Loucy (cell line): ENCODE measurements at regions not wholly inside any gene's neighbourhood (a gene's known extent, or its start where the extent isn't known, plus 50 kb on each side); places are given as distances from the start of the nearest gene placed in this dataset.

Experiments
- H2AFZ ChIP-seq: fragments of 200-600 bp; sonication (generic); 2 replicates; pipeline ENCODE4 v1.6.0; 2016; ENCODE audit warnings: antibody characterized with exemption, mild to moderate bottlenecking, low read length, moderate library complexity
- H3F3A ChIP-seq: fragments of 200-600 bp; 2 replicates; pipeline ENCODE4 v1.6.0; 2016; ENCODE audit warnings: antibody characterized with exemption, low read depth, mild to moderate bottlenecking
- H3K27me3 ChIP-seq: fragments of 200-600 bp; sonication (generic); 2 replicates; pipeline ENCODE4 v1.6.1; 2014; ENCODE audit warnings: low read length, mild to moderate bottlenecking; ENCODE audit not compliant: insufficient read depth, poor library complexity, severe bottlenecking
- H3K36me3 ChIP-seq: fragments of 200-600 bp; sonication (generic); 2 replicates; pipeline ENCODE4 v1.6.1; 2016; ENCODE audit warnings: low read length; ENCODE audit not compliant: insufficient read depth
- H3K4me1 ChIP-seq: fragments of 200-600 bp; sonication (generic); 2 replicates; pipeline ENCODE4 v1.5.1; 2014; ENCODE audit warnings: low read length, mild to moderate bottlenecking; ENCODE audit not compliant: insufficient read depth, poor library complexity, severe bottlenecking
- H3K4me2 ChIP-seq: fragments of 200-600 bp; sonication (generic); 2 replicates; pipeline ENCODE4 v1.6.0; 2014; ENCODE audit warnings: antibody characterized with exemption, low read length, low read depth, mild to moderate bottlenecking; ENCODE audit not compliant: poor library complexity, severe bottlenecking
- H3K4me3 ChIP-seq: fragments of 200-600 bp; sonication (generic); 2 replicates; pipeline ENCODE4 v1.5.1; 2014; ENCODE audit warnings: low read length, mild to moderate bottlenecking, mixed read lengths; ENCODE audit not compliant: poor library complexity, severe bottlenecking
- H3K79me2 ChIP-seq: fragments of 200-600 bp; sonication (generic); 2 replicates; pipeline ENCODE4 v1.6.1; 2014; ENCODE audit warnings: low read length; ENCODE audit not compliant: insufficient read depth
- H3K9ac ChIP-seq: fragments of 200-600 bp; sonication (generic); 2 replicates; pipeline ENCODE4 v1.6.0; 2014; ENCODE audit warnings: mild to moderate bottlenecking, low read depth, low read length, moderate library complexity; ENCODE audit not compliant: poor library complexity, severe bottlenecking
- H3K9me2 ChIP-seq: fragments of 200-600 bp; sonication (generic); replicated peaks from 2 replicates; pipeline ENCODE4 v1.6.1; 2016; ENCODE audit warnings: low read depth, low read length, mixed read lengths
- H3K9me3 ChIP-seq: fragments of 200-600 bp; sonication (generic); 2 replicates; pipeline ENCODE4 v1.6.1; 2014; ENCODE audit warnings: mild to moderate bottlenecking, antibody characterized with exemption, low read length, low read depth; ENCODE audit not compliant: insufficient read depth
- H4K20me1 ChIP-seq: fragments of 200-600 bp; sonication (generic); 2 replicates; pipeline ENCODE4 v1.6.0; 2014; ENCODE audit warnings: antibody characterized with exemption, low read length, mild to moderate bottlenecking; ENCODE audit not compliant: insufficient read depth, poor library complexity, severe bottlenecking
- EZH2phosphoT487 ChIP-seq: fragments of 200-600 bp; IDR thresholded peaks from 2 replicates; pipeline ENCODE4 v1.6.1; 2018; ENCODE audit warnings: antibody characterized with exemption, mild to moderate bottlenecking, moderate library complexity, borderline replicate concordance
- TF ChIP-seq, protein P1 (sequence below): fragments of 200-600 bp; sonication (generic); conservative IDR thresholded peaks from 2 replicates; pipeline ENCODE4 v1.5.1; 2014; ENCODE audit warnings: mild to moderate bottlenecking, antibody characterized with exemption, low read length

- Histone ChIP-seq H3K9ac (no peak overlapping the region), H3K4me3 (no peak overlapping the region), H3K36me3 (no peaks in the 10 kb centered on the region), H4K20me1 (no peaks in the 10 kb centered on the region), H3K27me3 (no peaks in the 10 kb centered on the region), H3K9me3 (no peaks in the 10 kb centered on the region), H3K4me2 (no peak overlapping the region), H3F3A (no peaks in the 10 kb centered on the region), H3K79me2 (no peaks in the 10 kb centered on the region), H3K4me1 (no peaks in the 10 kb centered on the region), H2AFZ (no peak overlapping the region), H3K9me2 (no peaks in the 10 kb centered on the region)
- TF ChIP-seq, protein P1, sequence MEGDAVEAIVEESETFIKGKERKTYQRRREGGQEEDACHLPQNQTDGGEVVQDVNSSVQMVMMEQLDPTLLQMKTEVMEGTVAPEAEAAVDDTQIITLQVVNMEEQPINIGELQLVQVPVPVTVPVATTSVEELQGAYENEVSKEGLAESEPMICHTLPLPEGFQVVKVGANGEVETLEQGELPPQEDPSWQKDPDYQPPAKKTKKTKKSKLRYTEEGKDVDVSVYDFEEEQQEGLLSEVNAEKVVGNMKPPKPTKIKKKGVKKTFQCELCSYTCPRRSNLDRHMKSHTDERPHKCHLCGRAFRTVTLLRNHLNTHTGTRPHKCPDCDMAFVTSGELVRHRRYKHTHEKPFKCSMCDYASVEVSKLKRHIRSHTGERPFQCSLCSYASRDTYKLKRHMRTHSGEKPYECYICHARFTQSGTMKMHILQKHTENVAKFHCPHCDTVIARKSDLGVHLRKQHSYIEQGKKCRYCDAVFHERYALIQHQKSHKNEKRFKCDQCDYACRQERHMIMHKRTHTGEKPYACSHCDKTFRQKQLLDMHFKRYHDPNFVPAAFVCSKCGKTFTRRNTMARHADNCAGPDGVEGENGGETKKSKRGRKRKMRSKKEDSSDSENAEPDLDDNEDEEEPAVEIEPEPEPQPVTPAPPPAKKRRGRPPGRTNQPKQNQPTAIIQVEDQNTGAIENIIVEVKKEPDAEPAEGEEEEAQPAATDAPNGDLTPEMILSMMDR = no peak
- no peak for TF ChIP-seq EZH2phosphoT487
Measured at GRCh38 chr6:113141901-113142300, 715.2 kb upstream of the MARCKS start.

GRCh38 chr6:113142671-113143174 is 714.4 kb upstream of the MARCKS start:
- no peaks in the 10 kb centered on the region for H3K27me3 ChIP-seq
- no peaks in the 10 kb centered on the region for H3K36me3 ChIP-seq
- no peaks in the 10 kb centered on the region for H4K20me1 ChIP-seq
- no peak overlapping the region for H3K4me2 ChIP-seq
- H3K4me1 ChIP-seq = no peaks in the 10 kb centered on the region
- no peak overlapping the region for H2AFZ ChIP-seq
- H3K79me2 ChIP-seq = no peaks in the 10 kb centered on the region
- no peak for TF ChIP-seq EZH2phosphoT487
- TF ChIP-seq, protein P1 = no peak
- H3K9me3 ChIP-seq = no peaks in the 10 kb centered on the region
- H3F3A ChIP-seq = no peaks in the 10 kb centered on the region
- H3K4me3 ChIP-seq = no peak overlapping the region
- no peaks in the 10 kb centered on the region for H3K9me2 ChIP-seq
- H3K9ac ChIP-seq = no peak overlapping the region

GRCh38 chr6:113143206-113143605 is 713.9 kb upstream of the MARCKS start:
- H3K79me2 ChIP-seq = no peaks in the 10 kb centered on the region
- H3K9ac ChIP-seq = no peak overlapping the region
- H3F3A ChIP-seq = no peaks in the 10 kb centered on the region
- no peak overlapping the region for H3K4me3 ChIP-seq
- no peak overlapping the region for H2AFZ ChIP-seq
- no peaks in the 10 kb centered on the region for H3K9me2 ChIP-seq
- TF ChIP-seq, protein P1 = no peak
- no peak for TF ChIP-seq EZH2phosphoT487
- H3K36me3 ChIP-seq = no peaks in the 10 kb centered on the region
- no peaks in the 10 kb centered on the region for H3K27me3 ChIP-seq
- H3K4me2 ChIP-seq = no peak overlapping the region
- H4K20me1 ChIP-seq = no peaks in the 10 kb centered on the region
- no peaks in the 10 kb centered on the region for H3K4me1 ChIP-seq
- no peaks in the 10 kb centered on the region for H3K9me3 ChIP-seq
